Activated naive CD8-positive, alpha-beta T cell treated with anti-CD3 and anti-CD28 coated beads, Interleukin-2, amount 10 ng/mL, durations not matched to agents 7 days and 5 days (primary cell): ENCODE measurements at regions not wholly inside any gene's neighbourhood (a gene's known extent, or its start where the extent isn't known, plus 50 kb on each side); places are given as distances from the start of the nearest gene placed in this dataset.

ENCODE experiments used
- ATAC-seq: fragments of 150-1000 bp; cut with Tn5 transposase; one replicate; pipeline ENCODE4 v1.10.0; 2021; ENCODE audit warnings: low read depth, moderate library complexity
- POLR2A ChIA-PET: fragments of 350-600 bp; sonication (Branson Sonifier 250); formaldehyde crosslinking; loops from one replicate; lab custom pipeline; 2021; ENCODE audit warnings: antibody characterized with exemption; lab: Charles Lee
- DNase-seq: peaks from one replicate; pipeline ENCODE4 v3.0.0; 2021
- H3K27ac Mint-ChIP-seq: one replicate; pipeline ENCODE4 v1.8.0; 2022; ENCODE audit warnings: mild to moderate bottlenecking, mixed read lengths
- H3K27me3 Mint-ChIP-seq: one replicate; pipeline ENCODE4 v1.8.0; 2022; ENCODE audit warnings: mild to moderate bottlenecking, moderate library complexity, mixed read lengths
- H3K36me3 Mint-ChIP-seq: one replicate; pipeline ENCODE4 v1.8.0; 2021; ENCODE audit warnings: mild to moderate bottlenecking, mixed read lengths
- H3K4me1 Mint-ChIP-seq: one replicate; pipeline ENCODE4 v1.8.0; 2021; ENCODE audit warnings: mixed read lengths
- H3K4me3 Mint-ChIP-seq: one replicate; pipeline ENCODE4 v1.8.0; 2022; ENCODE audit warnings: mild to moderate bottlenecking, moderate library complexity, mixed read lengths
- H3K9me3 Mint-ChIP-seq: one replicate; pipeline ENCODE4 v1.8.0; 2021; ENCODE audit warnings: mixed read lengths

DNA sequence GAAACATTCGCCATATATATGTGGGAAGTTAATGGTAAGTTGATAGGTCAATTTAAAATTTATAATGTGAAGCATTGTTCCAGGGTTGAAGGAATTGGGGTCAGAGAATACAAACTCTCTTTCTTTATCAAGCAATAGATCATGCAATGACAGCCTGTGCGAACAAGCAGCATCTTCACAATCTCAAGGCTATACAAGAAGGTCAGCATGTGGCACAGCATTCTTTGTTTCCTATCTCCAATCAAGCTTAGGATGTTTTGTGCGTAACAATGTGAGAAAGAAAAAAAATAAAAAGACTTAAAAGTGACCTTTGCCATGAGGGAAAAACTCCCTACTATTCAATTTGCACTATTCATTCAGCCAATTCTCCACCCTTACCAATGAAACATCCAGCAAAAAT, 288.1 kb upstream of the NECTIN3 start:
- DNase-seq (no peak), ATAC-seq (no peak)
- Mint-ChIP-seq H3K9me3 (peaks cover 5% of the 10 kb centered on the region), H3K36me3 (no peaks in the 10 kb centered on the region), H3K4me1 (no peaks in the 10 kb centered on the region), H3K27me3 (no peaks in the 10 kb centered on the region), H3K27ac (no peak overlapping the region), H3K4me3 (no peak overlapping the region)
- POLR2A ChIA-PET: no interaction called here

- no peak overlapping the region for H3K4me3 Mint-ChIP-seq
- POLR2A ChIA-PET: no interaction called here
- H3K9me3 Mint-ChIP-seq: peaks cover 5% of the 10 kb centered on the region
- DNase-seq: no peak
- no peaks in the 10 kb centered on the region for H3K27me3 Mint-ChIP-seq
- H3K4me1 Mint-ChIP-seq: no peaks in the 10 kb centered on the region
- H3K36me3 Mint-ChIP-seq: no peaks in the 10 kb centered on the region
- no peak for ATAC-seq
- no peak overlapping the region for H3K27ac Mint-ChIP-seq
Observed at GRCh38 chr3:110788794-110789193, 282.8 kb upstream of the NECTIN3 start.

DNA sequence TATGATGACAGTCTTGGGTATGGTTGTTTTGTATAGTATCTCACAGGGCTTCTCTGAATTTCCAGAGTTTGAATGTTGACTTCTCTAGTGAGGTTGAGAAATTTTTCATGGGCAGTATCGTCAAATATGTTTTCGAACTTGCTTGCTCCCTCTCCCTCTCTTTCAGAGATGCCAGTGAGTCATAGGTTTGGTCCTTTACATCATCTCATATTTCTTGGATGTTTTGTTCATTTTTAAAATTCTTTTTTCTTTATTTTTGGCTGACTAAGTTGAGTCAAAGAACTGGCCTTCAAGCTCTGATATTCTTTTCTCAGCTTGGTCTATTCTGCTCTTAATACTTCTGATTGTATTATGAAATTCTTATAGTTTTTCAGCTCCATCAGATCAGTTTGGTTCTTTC, 282.3 kb upstream of the NECTIN3 start:
- no peaks in the 10 kb centered on the region for H3K4me1 Mint-ChIP-seq
- no peak overlapping the region for H3K4me3 Mint-ChIP-seq
- ATAC-seq: no peak
- no peak overlapping the region for H3K27ac Mint-ChIP-seq
- POLR2A ChIA-PET: no interaction called here
- H3K27me3 Mint-ChIP-seq: no peaks in the 10 kb centered on the region
- H3K36me3 Mint-ChIP-seq: no peaks in the 10 kb centered on the region
- no peak for DNase-seq
- H3K9me3 Mint-ChIP-seq: peaks cover 5% of the 10 kb centered on the region

GRCh38 chr3:110790631-110791030, 281.0 kb upstream of the NECTIN3 start:
- Mint-ChIP-seq H3K9me3 (peaks cover 3% of the 10 kb centered on the region), H3K36me3 (no peaks in the 10 kb centered on the region)

DNA sequence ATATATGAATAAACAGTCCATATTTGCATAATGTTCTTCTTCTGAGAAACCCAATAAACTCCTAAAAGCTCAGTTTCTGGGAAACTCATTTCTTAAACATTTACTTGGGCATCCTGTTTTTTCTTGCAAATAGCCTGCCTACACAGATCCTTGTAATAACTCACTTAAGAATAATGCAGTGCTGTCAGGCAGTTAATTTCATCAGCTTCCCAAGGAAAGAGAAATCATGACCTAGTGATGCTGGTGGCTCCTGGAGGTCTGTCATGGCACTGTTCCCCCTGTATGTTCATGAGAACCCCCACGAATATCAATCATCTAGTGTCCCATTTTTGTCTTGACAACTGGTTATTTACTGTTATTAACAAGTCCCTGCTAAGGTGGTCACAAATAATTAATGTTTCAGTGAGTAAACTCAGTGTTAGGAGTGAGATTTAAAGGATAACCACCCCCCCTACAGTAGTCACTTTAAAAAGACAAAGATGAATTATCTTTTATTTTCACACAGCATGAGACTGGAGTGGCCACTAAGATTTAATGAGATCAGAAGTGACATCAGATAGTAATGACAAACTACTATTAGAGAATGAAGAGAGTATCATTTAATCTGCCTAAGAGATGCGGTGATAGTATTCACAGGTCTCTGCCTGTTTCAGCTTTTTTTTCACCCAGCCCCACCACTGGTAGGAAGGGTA, 279.5 kb upstream of the NECTIN3 start:
- H3K4me1 Mint-ChIP-seq: no peaks in the 10 kb centered on the region
- ATAC-seq (no peak), DNase-seq (no peak)
- H3K27me3 Mint-ChIP-seq: no peaks in the 10 kb centered on the region
- H3K9me3 Mint-ChIP-seq: no peaks in the 10 kb centered on the region
- no peaks in the 10 kb centered on the region for H3K36me3 Mint-ChIP-seq
- no peak overlapping the region for H3K27ac Mint-ChIP-seq
- H3K4me3 Mint-ChIP-seq: no peak overlapping the region
- POLR2A ChIA-PET: no interaction called here

More at GRCh38 chr3:110790631-110791030, 281.0 kb upstream of the NECTIN3 start:
- Mint-ChIP-seq H3K27ac (no peak overlapping the region), H3K4me3 (no peak overlapping the region), H3K4me1 (no peaks in the 10 kb centered on the region), H3K27me3 (no peaks in the 10 kb centered on the region)
- ATAC-seq (no peak), DNase-seq (no peak)
- POLR2A ChIA-PET: no interaction called here

DNA sequence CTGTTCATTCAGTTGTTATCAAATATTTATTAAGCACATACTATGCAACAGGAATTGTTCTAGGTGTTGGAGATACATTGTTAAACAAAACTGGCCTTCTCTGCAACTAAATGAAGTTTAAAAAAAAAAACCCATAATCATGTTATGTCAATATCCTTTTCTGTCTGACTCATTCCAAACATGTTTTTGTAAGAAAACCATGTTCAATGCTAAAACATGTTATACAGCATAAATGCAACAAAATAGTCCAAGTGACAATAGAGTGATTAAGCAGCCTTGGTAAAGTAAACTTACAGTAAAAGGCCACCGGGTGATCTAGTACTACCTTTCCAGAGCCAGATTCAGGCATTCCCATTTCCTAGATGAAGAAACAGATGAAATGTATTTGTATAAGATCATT, 278.0 kb upstream of the NECTIN3 start:
- no peak for DNase-seq
- Mint-ChIP-seq H3K27me3 (peaks cover 5% of the 10 kb centered on the region), H3K36me3 (no peaks in the 10 kb centered on the region), H3K9me3 (no peaks in the 10 kb centered on the region), H3K4me1 (no peaks in the 10 kb centered on the region), H3K4me3 (no peak overlapping the region), H3K27ac (no peak overlapping the region)
- no peak for ATAC-seq
- POLR2A ChIA-PET: no interaction called here

DNA sequence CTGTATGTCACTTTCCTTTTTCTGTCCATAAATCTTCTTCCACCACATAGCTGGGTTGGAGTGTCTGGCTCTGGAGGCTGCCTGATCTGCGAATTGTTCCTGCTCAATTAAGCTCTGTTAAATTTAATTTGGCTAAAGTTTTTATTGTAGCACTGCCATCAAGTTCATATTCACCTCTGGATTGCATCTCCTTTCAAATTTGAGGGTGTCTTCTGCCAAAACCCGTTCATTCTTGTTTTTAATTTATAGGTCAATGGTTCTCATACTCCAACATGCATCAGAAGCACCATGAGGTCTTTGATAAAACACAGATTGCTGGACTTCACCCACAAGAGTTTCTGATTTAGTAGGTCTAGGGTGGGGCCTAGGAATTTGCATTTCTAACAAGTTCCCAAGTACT, 276.5 kb upstream of the NECTIN3 start:
- POLR2A ChIA-PET: no interaction called here
- H3K4me3 Mint-ChIP-seq: no peak overlapping the region
- peaks cover 9% of the 10 kb centered on the region for H3K27me3 Mint-ChIP-seq
- no peak for DNase-seq
- no peaks in the 10 kb centered on the region for H3K4me1 Mint-ChIP-seq
- no peaks in the 10 kb centered on the region for H3K9me3 Mint-ChIP-seq
- H3K36me3 Mint-ChIP-seq: no peaks in the 10 kb centered on the region
- no peak overlapping the region for H3K27ac Mint-ChIP-seq
- ATAC-seq: no peak

GRCh38 chr3:110799271-110799670, 272.3 kb upstream of the NECTIN3 start:
- H3K27ac Mint-ChIP-seq: no peak overlapping the region
- POLR2A ChIA-PET: no interaction called here

GRCh38 chr3:110804856-110805255, 266.8 kb upstream of the NECTIN3 start:
- H3K36me3 Mint-ChIP-seq: no peaks in the 10 kb centered on the region
- H3K4me3 Mint-ChIP-seq: no peak overlapping the region
- peaks cover 10% of the 10 kb centered on the region for H3K27me3 Mint-ChIP-seq
- no peaks in the 10 kb centered on the region for H3K4me1 Mint-ChIP-seq
- ATAC-seq: no peak
- no peaks in the 10 kb centered on the region for H3K9me3 Mint-ChIP-seq
- POLR2A ChIA-PET: no interaction called here
- DNase-seq: no peak
- no peak overlapping the region for H3K27ac Mint-ChIP-seq

More at GRCh38 chr3:110799271-110799670, 272.3 kb upstream of the NECTIN3 start:
- ATAC-seq (no peak), DNase-seq (no peak)
- Mint-ChIP-seq H3K4me3 (no peak overlapping the region), H3K36me3 (no peaks in the 10 kb centered on the region), H3K9me3 (no peaks in the 10 kb centered on the region), H3K27me3 (peaks cover 9% of the 10 kb centered on the region), H3K4me1 (no peaks in the 10 kb centered on the region)

DNA sequence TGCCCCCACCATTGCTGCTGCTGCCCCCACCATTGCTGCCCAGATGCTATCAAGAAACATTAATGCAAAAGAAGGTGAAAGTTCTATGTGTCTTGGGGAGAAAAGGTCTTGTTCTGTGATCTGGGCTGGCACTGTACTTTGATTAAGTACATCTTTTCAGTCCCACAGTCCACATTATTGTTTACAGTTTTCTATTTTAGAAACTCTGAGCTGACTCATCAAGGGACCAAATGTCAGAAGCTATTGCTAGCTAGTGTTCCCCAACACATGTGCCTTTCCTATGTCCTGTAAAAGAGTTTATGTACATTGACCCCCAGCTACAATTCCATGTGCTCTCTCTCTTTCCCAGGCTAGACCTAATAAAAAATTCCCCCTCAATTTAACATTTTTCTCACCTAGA, 264.7 kb upstream of the NECTIN3 start:
- Mint-ChIP-seq H3K27ac (no peak overlapping the region), H3K4me1 (no peaks in the 10 kb centered on the region), H3K4me3 (no peak overlapping the region), H3K9me3 (no peaks in the 10 kb centered on the region), H3K36me3 (no peaks in the 10 kb centered on the region), H3K27me3 (peaks cover 18% of the 10 kb centered on the region)
- POLR2A ChIA-PET: no interaction called here
- no peak for ATAC-seq
- DNase-seq: no peak

- Mint-ChIP-seq H3K27me3 (peaks cover 18% of the 10 kb centered on the region), H3K4me1 (no peaks in the 10 kb centered on the region), H3K9me3 (no peaks in the 10 kb centered on the region), H3K36me3 (no peaks in the 10 kb centered on the region), H3K27ac (no peak overlapping the region), H3K4me3 (no peak overlapping the region)
- no peak for ATAC-seq
- DNase-seq: no peak
- POLR2A ChIA-PET: no interaction called here
Observed at GRCh38 chr3:110808630-110809029, 263.0 kb upstream of the NECTIN3 start.

DNA sequence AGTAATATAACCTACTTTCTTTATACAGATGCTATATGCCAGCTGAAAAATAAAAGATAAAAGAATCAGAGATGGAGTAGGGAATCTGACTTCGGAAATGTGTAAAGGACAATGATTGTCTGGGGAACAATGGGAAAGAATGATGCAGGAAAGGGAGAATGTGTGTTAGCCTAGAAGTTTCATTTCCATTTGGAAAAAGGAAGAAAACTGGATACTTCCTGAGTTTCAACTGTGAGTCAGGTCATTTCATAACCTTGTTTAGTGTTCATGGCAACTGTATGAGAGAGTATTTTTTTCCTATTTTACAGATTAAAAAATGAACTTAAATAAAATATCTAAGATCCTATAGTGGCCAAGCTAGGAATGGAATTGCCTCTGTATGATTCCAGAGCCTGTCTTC, 261.3 kb upstream of the NECTIN3 start:
- Mint-ChIP-seq H3K36me3 (no peaks in the 10 kb centered on the region), H3K27ac (no peak overlapping the region), H3K27me3 (peaks cover 18% of the 10 kb centered on the region), H3K9me3 (no peaks in the 10 kb centered on the region), H3K4me1 (peaks cover 7% of the 10 kb centered on the region), H3K4me3 (no peak overlapping the region)
- no peak for DNase-seq
- POLR2A ChIA-PET: no interaction called here
- ATAC-seq: no peak

DNA sequence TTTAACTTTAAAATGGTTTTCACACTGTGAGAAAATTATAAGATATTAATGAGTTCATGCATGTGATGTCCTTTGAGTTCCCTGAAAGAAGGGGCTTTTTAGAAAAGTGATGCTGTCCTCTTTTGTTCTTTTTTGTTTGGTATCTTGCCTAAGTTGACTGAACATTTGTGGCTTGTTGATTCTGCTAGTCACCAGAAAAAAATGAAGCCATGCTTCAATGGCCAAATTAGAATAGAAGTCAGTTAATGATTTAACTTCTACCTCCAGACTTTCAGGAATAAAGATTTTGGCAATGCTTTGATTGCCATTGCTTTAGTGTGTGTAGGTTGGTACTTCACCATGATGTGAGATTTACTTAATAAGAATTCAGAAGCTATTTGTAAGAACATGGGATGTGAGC, 260.6 kb upstream of the NECTIN3 start:
- Mint-ChIP-seq H3K27me3 (peaks cover 16% of the 10 kb centered on the region), H3K9me3 (no peaks in the 10 kb centered on the region), H3K36me3 (no peaks in the 10 kb centered on the region), H3K4me3 (no peak overlapping the region), H3K4me1 (peaks cover 7% of the 10 kb centered on the region), H3K27ac (no peak overlapping the region)
- ATAC-seq (no peak), DNase-seq (no peak)
- POLR2A ChIA-PET: no interaction called here

- POLR2A ChIA-PET: no interaction called here
- no peaks in the 10 kb centered on the region for H3K9me3 Mint-ChIP-seq
- DNase-seq (no peak), ATAC-seq (no peak)
- peaks cover 14% of the 10 kb centered on the region for H3K27me3 Mint-ChIP-seq
- H3K4me1 Mint-ChIP-seq: peaks cover 7% of the 10 kb centered on the region
- H3K27ac Mint-ChIP-seq: no peak overlapping the region
- H3K4me3 Mint-ChIP-seq: no peak overlapping the region
- H3K36me3 Mint-ChIP-seq: no peaks in the 10 kb centered on the region
Observed at GRCh38 chr3:110813541-110813940, 258.1 kb upstream of the NECTIN3 start.
